Fibroblast of lung (primary cell): ENCODE measurements at regions not wholly inside any gene's neighbourhood (a gene's known extent, or its start where the extent isn't known, plus 50 kb on each side); places are given as distances from the start of the nearest gene placed in this dataset.
"Not testable (repeated sequence)": the region's sequence is repeated elsewhere in the genome, so short reads cannot be mapped to it uniquely, and the experiment has no call there.

Source experiments
- DNase-seq, 2 donors: peaks; one replicate each; pipeline versions ENCODE4 v3.0.0 to v3.0.0-alpha.2; 2010; ENCODE audit warnings: low read depth in 2 of 2
- H2AFZ ChIP-seq: 2 replicates; pipeline ENCODE4 v1.5.1; 2012; ENCODE audit warnings: low read length, control low read depth, inconsistent platforms
- H3K27ac ChIP-seq: 2 replicates; pipeline ENCODE4 v1.5.1; 2011; ENCODE audit warnings: low read length, control low read depth; ENCODE audit not compliant: insufficient read depth
- H3K27me3 ChIP-seq: 2 replicates; pipeline ENCODE4 v1.5.1; 2011; ENCODE audit warnings: mild to moderate bottlenecking, low read length; ENCODE audit not compliant: control insufficient read depth, insufficient read depth
- H3K36me3 ChIP-seq: 2 replicates; pipeline ENCODE4 v1.5.1; 2011; ENCODE audit warnings: low read length; ENCODE audit not compliant: control insufficient read depth, insufficient read depth
- H3K4me1 ChIP-seq: 2 replicates; pipeline ENCODE4 v1.5.1; 2011; ENCODE audit warnings: low read length; ENCODE audit not compliant: control insufficient read depth, insufficient read depth; ENCODE audit errors: extremely low read depth
- H3K4me2 ChIP-seq: 2 replicates; pipeline ENCODE4 v1.5.1; 2011; ENCODE audit warnings: low read length, control low read depth; ENCODE audit not compliant: insufficient read depth; ENCODE audit errors: extremely low read depth
- H3K4me3 ChIP-seq, 4 experiments: fragments of 200-600 bp in 1 of 4; sonication (generic) in 1 of 4; replicated peaks in 1 of 4; 2 replicates each; pipeline ENCODE4 v1.5.1; 2011 to 2016; ENCODE audit warnings: low read length in 4 of 4, low read depth in 3 of 4, mild to moderate bottlenecking in 3 of 4, control low read depth in 2 of 4, inconsistent platforms in 1 of 4, mixed read lengths in 1 of 4; ENCODE audit not compliant: insufficient read depth in 1 of 4; ENCODE audit errors: control extremely low read depth in 1 of 4
- H3K79me2 ChIP-seq: 2 replicates; pipeline ENCODE4 v1.5.1; 2012; ENCODE audit warnings: mild to moderate bottlenecking, low read length, inconsistent platforms; ENCODE audit not compliant: control insufficient read depth, insufficient read depth
- H3K9ac ChIP-seq: 2 replicates; pipeline ENCODE4 v1.5.1; 2011; ENCODE audit warnings: mild to moderate bottlenecking, low read length, control low read depth; ENCODE audit not compliant: insufficient read depth
- H3K9me3 ChIP-seq: 2 replicates; pipeline ENCODE4 v1.5.1; 2012; ENCODE audit warnings: low read depth, low read length; ENCODE audit not compliant: control insufficient read depth, insufficient read depth
- H4K20me1 ChIP-seq: 2 replicates; pipeline ENCODE4 v1.5.1; 2011; ENCODE audit warnings: low read length; ENCODE audit not compliant: control insufficient read depth, insufficient read depth; ENCODE audit errors: extremely low read depth
- CTCF ChIP-seq, 2 donors: IDR thresholded peaks in 1 of 2; conservative IDR thresholded peaks in 1 of 2; 1 replicate in 1 of 2; 2 replicates in 1 of 2; pipeline ENCODE4 v1.5.1; 2011 to 2012; ENCODE audit warnings: low read length in 2 of 2, control low read depth in 1 of 2, inconsistent platforms in 1 of 2, low read depth in 1 of 2, mild to moderate bottlenecking in 1 of 2
- EZH2 ChIP-seq: IDR thresholded peaks from 2 replicates; pipeline ENCODE4 v1.5.1; 2012; ENCODE audit warnings: low read length, control low read depth, mild to moderate bottlenecking; ENCODE audit errors: missing control alignments

- H3K9ac ChIP-seq = no peak overlapping the region
- H3K4me3 ChIP-seq = no peak overlapping the region
- H2AFZ ChIP-seq = no peak overlapping the region
- DNase-seq = peak in 1 of 2 donors; percentile 36
- no peaks in the 10 kb centered on the region for H3K4me1 ChIP-seq
- TF ChIP-seq EZH2 (no peak), CTCF (conservative IDR thresholded peaks at IDR 0.05 in 1 of 2, IDR thresholded peaks at IDR 0.05 in 1 of 2; ENCODE audit: low read depth in 1 of 2, low read length in 2 of 2) (no peak)
- H4K20me1 ChIP-seq = no peaks in the 10 kb centered on the region
- no peaks in the 10 kb centered on the region for H3K27me3 ChIP-seq
- no peaks in the 10 kb centered on the region for H3K36me3 ChIP-seq
- H3K79me2 ChIP-seq = no peaks in the 10 kb centered on the region
- no peak overlapping the region for H3K4me2 ChIP-seq
- H3K27ac ChIP-seq = no peak overlapping the region
- no peaks in the 10 kb centered on the region for H3K9me3 ChIP-seq
These were observed 98.3 kb upstream of the TMEM17 start for GRCh38 chr2:62604336-62604735.

GRCh38 chr2:62603154-62603712, 97.2 kb upstream of the TMEM17 start:
- no peak for DNase-seq
- H4K20me1 ChIP-seq = no peaks in the 10 kb centered on the region
- no peak overlapping the region for H2AFZ ChIP-seq
- H3K36me3 ChIP-seq = no peaks in the 10 kb centered on the region
- no peak overlapping the region for H3K4me3 ChIP-seq
- no peaks in the 10 kb centered on the region for H3K27me3 ChIP-seq
- H3K4me1 ChIP-seq = no peaks in the 10 kb centered on the region
- no peaks in the 10 kb centered on the region for H3K9me3 ChIP-seq
- no peaks in the 10 kb centered on the region for H3K79me2 ChIP-seq
- TF ChIP-seq CTCF (conservative IDR thresholded peaks at IDR 0.05 in 1 of 2, IDR thresholded peaks at IDR 0.05 in 1 of 2; ENCODE audit: low read depth in 1 of 2, low read length in 2 of 2) (no peak), EZH2 (no peak)
- H3K4me2 ChIP-seq = no peak overlapping the region
- no peak overlapping the region for H3K9ac ChIP-seq
- H3K27ac ChIP-seq = no peak overlapping the region

DNA sequence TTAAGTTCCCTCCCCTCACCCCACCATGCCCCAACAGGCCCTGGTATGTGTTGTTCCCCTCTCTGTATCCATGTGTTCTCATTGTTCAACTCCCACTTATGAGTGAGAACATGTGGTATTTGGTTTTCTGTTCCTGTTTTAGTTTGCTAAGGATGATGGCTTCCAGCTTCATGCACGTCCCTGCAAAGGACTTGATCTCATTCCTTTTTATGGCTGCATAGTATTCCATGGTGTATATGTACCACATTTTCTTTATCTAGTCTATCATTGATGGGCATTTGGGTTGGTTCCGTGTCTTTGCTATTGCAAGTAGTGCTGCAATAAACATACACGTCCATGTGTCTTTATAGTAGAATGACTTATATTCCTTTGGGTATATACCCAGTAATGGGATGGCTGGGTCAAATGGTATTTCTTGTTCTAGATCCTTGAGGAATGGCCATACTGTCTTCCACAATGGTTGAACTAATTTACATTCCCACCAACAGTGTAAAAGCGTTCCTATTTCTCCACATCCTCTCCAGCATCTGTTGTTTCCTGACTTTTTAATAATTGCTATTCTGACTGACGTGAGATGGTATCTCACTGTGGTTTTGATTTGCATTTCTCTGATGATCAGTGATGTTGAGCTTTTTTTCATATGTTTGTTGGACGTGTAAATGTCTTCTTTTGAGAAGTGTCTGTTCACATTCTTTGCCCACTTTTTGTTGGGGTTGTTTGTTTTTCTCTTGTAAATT, 93.8 kb upstream of the TMEM17 start:
- H2AFZ ChIP-seq, H3K9me3 ChIP-seq, H3K4me3 ChIP-seq, H3K27ac ChIP-seq, H3K79me2 ChIP-seq, H3K36me3 ChIP-seq, H3K4me2 ChIP-seq, H3K4me1 ChIP-seq, H4K20me1 ChIP-seq, DNase-seq, H3K9ac ChIP-seq, H3K27me3 ChIP-seq: not testable (repeated sequence)
